SH-SY5Y (cell line): ENCODE measurements at regions not wholly inside any gene's neighbourhood (a gene's known extent, or its start where the extent isn't known, plus 50 kb on each side); places are given as distances from the start of the nearest gene placed in this dataset.

Source experiments
- GATA2 ChIP-seq: IDR thresholded peaks from 2 replicates; pipeline ENCODE4 v1.6.1; 2011; ENCODE audit warnings: mild to moderate bottlenecking, low read depth, low read length
- GATA3 ChIP-seq: IDR thresholded peaks from 2 replicates; pipeline ENCODE4 v1.6.1; 2011; ENCODE audit warnings: low read depth, mild to moderate bottlenecking, low read length, moderate library complexity

GRCh38 chr2:6423944-6424343 lies 441.8 kb downstream of the CMPK2 start:
- TF ChIP-seq GATA3 (no peak), GATA2 (no peak)

GRCh38 chr2:6425032-6425431 lies 440.7 kb downstream of the CMPK2 start:
- TF ChIP-seq GATA3 (no peak), GATA2 (no peak)

GRCh38 chr2:6429210-6429986 lies 436.3 kb downstream of the CMPK2 start:
- TF ChIP-seq GATA3 (no peak), GATA2 (no peak)

GRCh38 chr2:6434438-6434837 lies 431.3 kb downstream of the CMPK2 start:
- no peak for TF ChIP-seq GATA3
- no peak for TF ChIP-seq GATA2

GRCh38 chr2:6441800-6442199 lies 423.9 kb downstream of the CMPK2 start:
- no peak for TF ChIP-seq GATA2
- TF ChIP-seq GATA3: no peak

- no peak for TF ChIP-seq GATA2
- no peak for TF ChIP-seq GATA3
These were observed 423.3 kb downstream of the CMPK2 start for GRCh38 chr2:6442252-6442985.

GRCh38 chr2:6443061-6443823 lies 422.5 kb downstream of the CMPK2 start:
- no peak for TF ChIP-seq GATA3
- TF ChIP-seq GATA2: no peak

- TF ChIP-seq GATA3 (no peak), GATA2 (no peak)
These were observed 421.2 kb downstream of the CMPK2 start for GRCh38 chr2:6444514-6444913.

- TF ChIP-seq GATA2 (no peak), GATA3 (no peak)
These were observed 420.6 kb downstream of the CMPK2 start for GRCh38 chr2:6445156-6445555.

GRCh38 chr2:6446938-6447608 lies 418.6 kb downstream of the CMPK2 start:
- TF ChIP-seq GATA2 (no peak), GATA3 (no peak)

- TF ChIP-seq GATA3: no peak
- no peak for TF ChIP-seq GATA2
These were observed 416.8 kb downstream of the CMPK2 start for GRCh38 chr2:6448893-6449292.

GRCh38 chr2:6449343-6449742 lies 416.4 kb downstream of the CMPK2 start:
- TF ChIP-seq GATA3: no peak
- no peak for TF ChIP-seq GATA2

GRCh38 chr2:6452702-6453481 lies 412.8 kb downstream of the CMPK2 start:
- no peak for TF ChIP-seq GATA3
- no peak for TF ChIP-seq GATA2
